Spleen (tissue), 11 donors: ENCODE measurements at regions not wholly inside any gene's neighbourhood (a gene's known extent, or its start where the extent isn't known, plus 50 kb on each side); places are given as distances from the start of the nearest gene placed in this dataset.

Experiments used
- DNase-seq: peaks from one replicate; pipeline ENCODE4 v3.0.0-alpha.2; 2020
- H3K27ac ChIP-seq, 8 donors: fragments of 200-600 bp; sonication (generic) in 7 of 8; 1 replicate in 4 of 8; 2 replicates in 4 of 8; pipeline versions ENCODE4 v1.5.0 to v1.8.0; 2016 to 2021; ENCODE audit warnings: inconsistent platforms in 4 of 8, mild to moderate bottlenecking in 4 of 8, moderate library complexity in 1 of 8
- H3K27me3 ChIP-seq, 7 donors: fragments of 200-600 bp; sonication (generic) in 6 of 7; replicated peaks in 1 of 7; 1 replicate in 4 of 7; 2 replicates in 3 of 7; pipeline versions ENCODE4 v1.5.0 to v1.8.0; 2016 to 2021; ENCODE audit warnings: inconsistent platforms in 3 of 7, mild to moderate bottlenecking in 1 of 7
- H3K36me3 ChIP-seq, 6 donors: fragments of 200-600 bp; sonication (generic) in 5 of 6; 1 replicate in 4 of 6; 2 replicates in 2 of 6; pipeline versions ENCODE4 v1.5.0 to v1.8.0; 2016 to 2021; ENCODE audit warnings: inconsistent platforms in 2 of 6
- H3K4me1 ChIP-seq, 6 donors: fragments of 200-600 bp; sonication (generic) in 5 of 6; 1 replicate in 3 of 6; 2 replicates in 3 of 6; pipeline versions ENCODE4 v1.5.0 to v1.8.0; 2016 to 2021; ENCODE audit warnings: inconsistent platforms in 3 of 6
- H3K4me3 ChIP-seq, 8 donors: fragments of 200-600 bp; sonication (generic) in 7 of 8; 1 replicate in 4 of 8; 2 replicates in 4 of 8; pipeline versions ENCODE4 v1.5.0 to v1.8.0; 2016 to 2021; ENCODE audit warnings: inconsistent platforms in 4 of 8, mild to moderate bottlenecking in 4 of 8, moderate library complexity in 2 of 8
- H3K9me3 ChIP-seq, 8 donors: fragments of 200-600 bp; sonication (generic) in 7 of 8; 1 replicate in 4 of 8; 2 replicates in 4 of 8; pipeline versions ENCODE4 v1.5.0 to v1.8.0; 2016 to 2021; ENCODE audit warnings: inconsistent platforms in 4 of 8
- CTCF ChIP-seq, 11 experiments: fragments of 200-600 bp in 7 of 11; fragments of 450-650 bp in 4 of 11; sonication (generic) in 4 of 11; IDR thresholded peaks in 8 of 11; conservative IDR thresholded peaks in 3 of 11; 1 replicate in 7 of 11; 2 replicates in 4 of 11; pipeline versions ENCODE4 v1.4.0 to v1.8.0; 2016 to 2021; ENCODE audit warnings: antibody characterized with exemption in 11 of 11, inconsistent platforms in 4 of 11, mild to moderate bottlenecking in 1 of 11
- POLR2A ChIP-seq, 3 donors: fragments of 450-650 bp; IDR thresholded peaks; one replicate each; pipeline ENCODE4 v1.5.1; 2017; ENCODE audit warnings: antibody characterized with exemption in 3 of 3, mild to moderate bottlenecking in 1 of 3
- POLR2AphosphoS5 ChIP-seq, 3 donors: sonication (generic); formaldehyde crosslinking; IDR thresholded peaks; one replicate each; pipeline ENCODE4 v1.5.1; 2017; ENCODE audit warnings: antibody characterized with exemption in 3 of 3
- WGBS, 5 donors: extraction: QIAGEN DNeasy Blood & Tissue Kit in 3 of 5; methylation state at CpG; one replicate each; pipeline versions ENCODE4 v1.1.5 to v1.1.7; 2013 to 2018; 5-methylcytosine and 5-hydroxymethylcytosine counted together
- intact Hi-C: fragments of 100-400 bp; cut with DNase I; formaldehyde crosslinking; loops from one replicate; pipeline ENCODE4 v1.15.0; 2023; ENCODE audit warnings: low total_unique reads
- donor health status: healthy with polysubstance abuse.
- donor health status: DM: no; HTN: no; CAD: no; lungs with moderate emphysema.
- donor health status: DM: no; HTN: no; CAD: no.
- donor health status: Bipolar disorder and iron deficiency.
- donor health status: healthy.
- donor health status: DM: no; HTN: no; CAD: no.
- donor health status: DM: yes; HTN: yes; CAD: no.

GRCh38 chr3:124174476-124174875 lies 182.6 kb upstream of the ROPN1 start:
- no peak for TF ChIP-seq CTCF (IDR thresholded peaks at IDR 0.05 in 8 of 11, conservative IDR thresholded peaks at IDR 0.05 in 3 of 11)
- no peak for TF ChIP-seq POLR2A (IDR thresholded peaks at IDR 0.05)
- TF ChIP-seq POLR2AphosphoS5 (IDR thresholded peaks at IDR 0.05): no peak
- H3K27me3 ChIP-seq: no peaks in the 10 kb centered on the region
- no peak for DNase-seq
- H3K36me3 ChIP-seq: no peaks in the 10 kb centered on the region
- H3K4me3 ChIP-seq: no peak overlapping the region
- peaks cover 0 to 5% (median 1%) of the 10 kb centered on the region in 6 donors for H3K4me1 ChIP-seq
- intact Hi-C loops: no loop called here
- no peak overlapping the region for H3K27ac ChIP-seq
- no peaks in the 10 kb centered on the region for H3K9me3 ChIP-seq
- 44 to 80% (median 70%) methylated on average over 3 of the region's 3 CpGs for WGBS, 5 donors

GRCh38 chr3:124174910-124175874 lies 183.3 kb upstream of the ROPN1 start:
- 89 to 96% (median 93%) methylated on average over 20 to 27 of the region's 27 CpGs for WGBS, 5 donors
- H3K9me3 ChIP-seq: no peaks in the 10 kb centered on the region
- no peaks in the 10 kb centered on the region for H3K36me3 ChIP-seq
- no peak for TF ChIP-seq POLR2A (IDR thresholded peaks at IDR 0.05)
- no peak for TF ChIP-seq POLR2AphosphoS5 (IDR thresholded peaks at IDR 0.05)
- no peak for DNase-seq
- intact Hi-C loops: no loop called here
- H3K27ac ChIP-seq: no peak overlapping the region
- H3K4me3 ChIP-seq: no peak overlapping the region
- H3K4me1 ChIP-seq: peaks cover 0 to 5% (median 1%) of the 10 kb centered on the region in 6 donors
- H3K27me3 ChIP-seq: no peaks in the 10 kb centered on the region

GRCh38 chr3:124177071-124177470 lies 185.1 kb upstream of the ROPN1 start:
- H3K27ac ChIP-seq: no peak overlapping the region
- intact Hi-C loops: no loop called here

GRCh38 chr3:124178531-124178930 lies 186.6 kb upstream of the ROPN1 start:
- no peak overlapping the region for H3K4me3 ChIP-seq
- DNase-seq: no peak
- no peak overlapping the region for H3K27ac ChIP-seq
- no peaks in the 10 kb centered on the region for H3K36me3 ChIP-seq
- WGBS, 5 donors: 80 to 92% (median 86%) methylated on average over 3 of the region's 3 CpGs
- H3K27me3 ChIP-seq: no peaks in the 10 kb centered on the region
- intact Hi-C loops: no loop called here
- TF ChIP-seq CTCF (IDR thresholded peaks at IDR 0.05 in 8 of 11, conservative IDR thresholded peaks at IDR 0.05 in 3 of 11) (no peak), POLR2AphosphoS5 (IDR thresholded peaks at IDR 0.05) (no peak), POLR2A (IDR thresholded peaks at IDR 0.05) (no peak)
- H3K9me3 ChIP-seq: no peaks in the 10 kb centered on the region
- peaks cover 0 to 3% (median 0%) of the 10 kb centered on the region in 6 donors for H3K4me1 ChIP-seq

More at GRCh38 chr3:124177071-124177470, 185.1 kb upstream of the ROPN1 start:
- 62 to 93% (median 78%) methylated on average over 2 of the region's 2 CpGs for WGBS, 5 donors
- DNase-seq: no peak
- Histone ChIP-seq H3K9me3 (no peaks in the 10 kb centered on the region), H3K4me3 (no peak overlapping the region), H3K4me1 (peaks cover 0 to 5% (median 1%) of the 10 kb centered on the region in 6 donors), H3K27me3 (no peaks in the 10 kb centered on the region), H3K36me3 (no peaks in the 10 kb centered on the region)
- TF ChIP-seq CTCF (IDR thresholded peaks at IDR 0.05 in 8 of 11, conservative IDR thresholded peaks at IDR 0.05 in 3 of 11) (no peak), POLR2A (IDR thresholded peaks at IDR 0.05) (no peak), POLR2AphosphoS5 (IDR thresholded peaks at IDR 0.05) (no peak)
